Small intestine (tissue), 7 donors: ENCODE measurements at regions not wholly inside any gene's neighbourhood (a gene's known extent, or its start where the extent isn't known, plus 50 kb on each side); places are given as distances from the start of the nearest gene placed in this dataset.
"Not testable (repeated sequence)": the region's sequence is repeated elsewhere in the genome, so short reads cannot be mapped to it uniquely, and the experiment has no call there.

Source experiments
- DNase-seq, 2 donors: peaks; one replicate each; pipeline versions ENCODE4 v3.0.0 to v3.0.0-alpha.2; 2013
- FAIRE-seq: peaks from 2 replicates; lab custom pipeline; 2012; peaks lifted over from hg19 to GRCh38; lab: Jason Lieb, UNC
- H3K27ac ChIP-seq, 3 donors: one replicate each; pipeline ENCODE4 v1.5.1; 2013; ENCODE audit warnings: low read length in 2 of 3, mild to moderate bottlenecking in 2 of 3, control low read depth in 1 of 3, inconsistent platforms in 1 of 3, low read depth in 1 of 3, moderate library complexity in 1 of 3
- H3K27me3 ChIP-seq, 3 donors: one replicate each; pipeline ENCODE4 v1.6.1; 2013; ENCODE audit warnings: low read length in 3 of 3, inconsistent platforms in 1 of 3; ENCODE audit not compliant: control insufficient read depth in 3 of 3, insufficient read depth in 3 of 3
- H3K36me3 ChIP-seq, 3 donors: one replicate each; pipeline ENCODE4 v1.6.1; 2013; ENCODE audit warnings: low read length in 3 of 3, inconsistent platforms in 1 of 3, low read depth in 1 of 3, mild to moderate bottlenecking in 1 of 3, moderate library complexity in 1 of 3; ENCODE audit not compliant: control insufficient read depth in 3 of 3, insufficient read depth in 2 of 3
- H3K4me1 ChIP-seq, 3 donors: one replicate each; pipeline ENCODE4 v1.6.1; 2013; ENCODE audit warnings: low read length in 2 of 3, inconsistent platforms in 1 of 3, low read depth in 1 of 3, mild to moderate bottlenecking in 1 of 3, moderate library complexity in 1 of 3; ENCODE audit not compliant: control insufficient read depth in 3 of 3, insufficient read depth in 2 of 3
- H3K4me3 ChIP-seq, 3 donors: one replicate each; pipeline ENCODE4 v1.5.1; 2013; ENCODE audit warnings: low read length in 3 of 3, control low read depth in 1 of 3, inconsistent platforms in 1 of 3, low read depth in 1 of 3, mild to moderate bottlenecking in 1 of 3, moderate library complexity in 1 of 3
- H3K9me3 ChIP-seq, 2 donors: one replicate each; pipeline ENCODE4 v1.6.1; 2013; ENCODE audit warnings: low read depth in 1 of 2, low read length in 1 of 2; ENCODE audit not compliant: control insufficient read depth in 2 of 2, insufficient read depth in 1 of 2
- whole genome bisulfite sequencing, 3 donors: extraction: QIAGEN DNeasy Blood & Tissue Kit; methylation state at CpG; one replicate each; pipeline ENCODE4 v1.1.7; 2013; 5-methylcytosine and 5-hydroxymethylcytosine counted together
- donor health status: healthy with polysubstance abuse.
- donor health status: control.
- donor health status: control.
- donor health status: Bipolar disorder and iron deficiency.
- donor health status: healthy.

GRCh38 chr6:55950071-55950814 is 74.9 kb upstream of the BMP5 start:
- no peaks in the 10 kb centered on the region for H3K27me3 ChIP-seq
- peaks cover 0 to 11% of the 10 kb centered on the region in 2 donors for H3K9me3 ChIP-seq
- 91 to 93% (median 93%) methylated on average over 22 to 26 of the region's 26 CpGs for WGBS, 3 donors
- FAIRE-seq (no peak), DNase-seq (no peak)
- no peak overlapping the region for H3K4me3 ChIP-seq
- H3K27ac ChIP-seq = no peak overlapping the region
- no peaks in the 10 kb centered on the region for H3K36me3 ChIP-seq
- H3K4me1 ChIP-seq = no peaks in the 10 kb centered on the region

- DNase-seq (no peak), FAIRE-seq (no peak)
- 65 to 68% (median 67%) methylated on average over 3 of the region's 3 CpGs for WGBS, 3 donors
- Histone ChIP-seq H3K4me3 (no peak overlapping the region), H3K27me3 (no peaks in the 10 kb centered on the region), H3K4me1 (no peaks in the 10 kb centered on the region), H3K27ac (no peak overlapping the region), H3K9me3 (no peaks in the 10 kb centered on the region), H3K36me3 (no peaks in the 10 kb centered on the region)
These were observed 67.9 kb upstream of the BMP5 start for GRCh38 chr6:55943329-55943728.

GRCh38 chr6:55941702-55942101 is 66.3 kb upstream of the BMP5 start:
- no peak for FAIRE-seq
- Histone ChIP-seq H3K4me3 (no peak overlapping the region), H3K9me3 (no peaks in the 10 kb centered on the region), H3K27me3 (no peaks in the 10 kb centered on the region), H3K36me3 (no peaks in the 10 kb centered on the region), H3K27ac (no peak overlapping the region), H3K4me1 (no peaks in the 10 kb centered on the region)
- DNase-seq = no peak
- WGBS, 3 donors = 66 to 79% (median 69%) methylated on average over 2 of the region's 2 CpGs

GRCh38 chr6:55937951-55938690 is 62.7 kb upstream of the BMP5 start:
- no peaks in the 10 kb centered on the region for H3K27me3 ChIP-seq

GRCh38 chr6:55937261-55937947 is 62.0 kb upstream of the BMP5 start:
- no peaks in the 10 kb centered on the region for H3K9me3 ChIP-seq
- no peak for DNase-seq
- H3K4me3 ChIP-seq = no peak overlapping the region
- no peaks in the 10 kb centered on the region for H3K27me3 ChIP-seq
- H3K27ac ChIP-seq = no peak overlapping the region
- H3K36me3 ChIP-seq = no peaks in the 10 kb centered on the region
- no peak for FAIRE-seq
- no peaks in the 10 kb centered on the region for H3K4me1 ChIP-seq
- 73 to 87% (median 82%) methylated on average over 5 of the region's 5 CpGs for WGBS, 3 donors

More at GRCh38 chr6:55937951-55938690, 62.7 kb upstream of the BMP5 start:
- no peak overlapping the region for H3K27ac ChIP-seq
- no peaks in the 10 kb centered on the region for H3K36me3 ChIP-seq
- no peaks in the 10 kb centered on the region for H3K4me1 ChIP-seq
- no peak for DNase-seq
- no peaks in the 10 kb centered on the region for H3K9me3 ChIP-seq
- no peak for FAIRE-seq
- H3K4me3 ChIP-seq = no peak overlapping the region
- WGBS, 3 donors = 45 to 61% (median 58%) methylated on average over 4 of the region's 4 CpGs

- Histone ChIP-seq H3K4me1 (no peaks in the 10 kb centered on the region), H3K9me3 (no peaks in the 10 kb centered on the region), H3K4me3 (no peak overlapping the region), H3K27ac (no peak overlapping the region), H3K36me3 (no peaks in the 10 kb centered on the region), H3K27me3 (no peaks in the 10 kb centered on the region)
- FAIRE-seq = no peak
- WGBS, 3 donors = 54 to 62% (median 55%) methylated on average over 3 of the region's 3 CpGs
- DNase-seq = no peak
These were observed 55.7 kb upstream of the BMP5 start for GRCh38 chr6:55931101-55931500.

GRCh38 chr6:55927713-55928112 is 52.3 kb upstream of the BMP5 start:
- not testable (repeated sequence) for H3K4me3 ChIP-seq, H3K36me3 ChIP-seq, H3K4me1 ChIP-seq, H3K27me3 ChIP-seq, FAIRE-seq, H3K9me3 ChIP-seq, DNase-seq, H3K27ac ChIP-seq
- 55 to 72% (median 59%) methylated on average over 2 of the region's 2 CpGs for WGBS, 3 donors

GRCh38 chr6:55925292-55925691 is 49.9 kb upstream of the BMP5 start:
- Histone ChIP-seq H3K9me3 (no peaks in the 10 kb centered on the region), H3K27ac (no peak overlapping the region), H3K4me1 (no peaks in the 10 kb centered on the region), H3K36me3 (no peaks in the 10 kb centered on the region), H3K27me3 (no peaks in the 10 kb centered on the region), H3K4me3 (no peak overlapping the region)
- FAIRE-seq (no peak), DNase-seq (no peak)
- WGBS, 3 donors = 79 to 87% (median 81%) methylated on average over 1 of the region's 1 CpG
